NB4 (cell line): ENCODE measurements at regions not wholly inside any gene's neighbourhood (a gene's known extent, or its start where the extent isn't known, plus 50 kb on each side); places are given as distances from the start of the nearest gene placed in this dataset.

Source experiments
- POLR2A ChIP-seq: IDR thresholded peaks from 2 replicates; pipeline ENCODE4 v1.6.1; 2011; ENCODE audit warnings: mild to moderate bottlenecking; ENCODE audit not compliant: insufficient read length; ENCODE audit errors: extremely low read depth
- TF ChIP-seq, protein P1 (sequence below): IDR thresholded peaks from 2 replicates; pipeline ENCODE4 v1.6.1; 2011; ENCODE audit warnings: low read depth, low read length
- TF ChIP-seq, protein P2 (sequence below): IDR thresholded peaks from one replicate; pipeline ENCODE4 v1.5.1; 2012; ENCODE audit warnings: low read depth, low read length

DNA sequence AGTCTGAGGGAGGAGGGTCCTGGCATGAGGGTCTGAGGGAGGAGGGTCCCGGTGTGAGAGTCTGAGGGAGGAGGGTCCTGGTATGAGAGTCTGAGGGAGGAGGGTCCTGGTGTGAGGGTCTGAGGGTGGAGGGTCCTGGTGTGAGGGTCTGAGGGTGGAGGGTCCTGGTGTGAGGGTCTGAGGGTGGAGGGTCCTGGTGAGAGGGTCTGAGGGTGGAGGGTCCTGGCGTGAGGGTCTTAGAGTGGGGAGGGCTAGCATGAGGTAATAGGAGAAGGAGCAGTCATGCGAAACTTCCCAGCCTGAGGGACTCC lies 194.8 kb downstream of the TEX29 start:
- TF ChIP-seq, protein P1, sequence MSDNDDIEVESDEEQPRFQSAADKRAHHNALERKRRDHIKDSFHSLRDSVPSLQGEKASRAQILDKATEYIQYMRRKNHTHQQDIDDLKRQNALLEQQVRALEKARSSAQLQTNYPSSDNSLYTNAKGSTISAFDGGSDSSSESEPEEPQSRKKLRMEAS: no peak
- TF ChIP-seq, protein P2, sequence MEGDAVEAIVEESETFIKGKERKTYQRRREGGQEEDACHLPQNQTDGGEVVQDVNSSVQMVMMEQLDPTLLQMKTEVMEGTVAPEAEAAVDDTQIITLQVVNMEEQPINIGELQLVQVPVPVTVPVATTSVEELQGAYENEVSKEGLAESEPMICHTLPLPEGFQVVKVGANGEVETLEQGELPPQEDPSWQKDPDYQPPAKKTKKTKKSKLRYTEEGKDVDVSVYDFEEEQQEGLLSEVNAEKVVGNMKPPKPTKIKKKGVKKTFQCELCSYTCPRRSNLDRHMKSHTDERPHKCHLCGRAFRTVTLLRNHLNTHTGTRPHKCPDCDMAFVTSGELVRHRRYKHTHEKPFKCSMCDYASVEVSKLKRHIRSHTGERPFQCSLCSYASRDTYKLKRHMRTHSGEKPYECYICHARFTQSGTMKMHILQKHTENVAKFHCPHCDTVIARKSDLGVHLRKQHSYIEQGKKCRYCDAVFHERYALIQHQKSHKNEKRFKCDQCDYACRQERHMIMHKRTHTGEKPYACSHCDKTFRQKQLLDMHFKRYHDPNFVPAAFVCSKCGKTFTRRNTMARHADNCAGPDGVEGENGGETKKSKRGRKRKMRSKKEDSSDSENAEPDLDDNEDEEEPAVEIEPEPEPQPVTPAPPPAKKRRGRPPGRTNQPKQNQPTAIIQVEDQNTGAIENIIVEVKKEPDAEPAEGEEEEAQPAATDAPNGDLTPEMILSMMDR: no peak
- no peak for TF ChIP-seq POLR2A
